Body of pancreas (tissue), 4 donors: ENCODE measurements at regions not wholly inside any gene's neighbourhood (a gene's known extent, or its start where the extent isn't known, plus 50 kb on each side); places are given as distances from the start of the nearest gene placed in this dataset.

Source experiments
- ATAC-seq: fragments of 150-250 bp; one replicate; pipeline ENCODE4 v1.9.1; 2016
- DNase-seq, 4 donors: peaks; one replicate each; pipeline ENCODE4 v3.0.0-alpha.2; 2019
- H3K27ac ChIP-seq, 4 donors: fragments of 200-600 bp; sonication (generic); 1 replicate in 3 of 4; 2 replicates in 1 of 4; pipeline versions ENCODE4 v1.5.1 to v1.6.1; 2016 to 2019; ENCODE audit warnings: mild to moderate bottlenecking in 1 of 4, mixed read lengths in 1 of 4, moderate library complexity in 1 of 4
- H3K27me3 ChIP-seq, 2 donors: fragments of 200-600 bp; sonication (generic); one replicate each; pipeline ENCODE4 v1.6.0; 2016; ENCODE audit warnings: mild to moderate bottlenecking in 1 of 2
- H3K36me3 ChIP-seq, 2 donors: fragments of 200-600 bp; sonication (generic); replicated peaks in 1 of 2; 2 replicates each; pipeline ENCODE4 v1.5.1; 2016; ENCODE audit warnings: low read depth in 2 of 2; ENCODE audit not compliant: insufficient read depth in 1 of 2
- H3K4me1 ChIP-seq: fragments of 200-600 bp; sonication (generic); one replicate; pipeline ENCODE4 v1.6.0; 2016
- H3K4me3 ChIP-seq, 2 donors: fragments of 200-600 bp; sonication (generic); 1 replicate in 1 of 2; 2 replicates in 1 of 2; pipeline ENCODE4 v1.5.1; 2016 to 2019
- H3K9me3 ChIP-seq, 3 donors: fragments of 200-600 bp; sonication (generic); 1 replicate in 2 of 3; 2 replicates in 1 of 3; pipeline ENCODE4 v1.5.1; 2016
- POLR2A ChIP-seq, 3 donors: fragments of 450-650 bp; IDR thresholded peaks; one replicate each; pipeline ENCODE4 v1.6.1; 2016; ENCODE audit warnings: antibody characterized with exemption in 3 of 3, mild to moderate bottlenecking in 2 of 3
- WGBS, 2 donors: methylation state at CpG; one replicate each; pipeline ENCODE4 v1.1.5; 2017; 5-methylcytosine and 5-hydroxymethylcytosine counted together
- intact Hi-C: fragments of 100-400 bp; cut with DNase I; formaldehyde crosslinking; loops from one replicate; pipeline ENCODE4 v1.15.1; 2023
- TF ChIP-seq, protein P1 (sequence below), 7 experiments: fragments of 450-650 bp in 4 of 7; fragments of 200-600 bp in 3 of 7; sonication (generic) in 3 of 7; IDR thresholded peaks; one replicate each; pipeline ENCODE4 v1.5.1; 2016 to 2019; ENCODE audit warnings: antibody characterized with exemption in 7 of 7

- 67 to 80% methylated on average over 37 of the region's 37 CpGs for whole genome bisulfite sequencing, 2 donors
- H3K4me3 ChIP-seq = no peak overlapping the region
- no peak for TF ChIP-seq POLR2A (IDR thresholded peaks at IDR 0.05)
- TF ChIP-seq, protein P1, sequence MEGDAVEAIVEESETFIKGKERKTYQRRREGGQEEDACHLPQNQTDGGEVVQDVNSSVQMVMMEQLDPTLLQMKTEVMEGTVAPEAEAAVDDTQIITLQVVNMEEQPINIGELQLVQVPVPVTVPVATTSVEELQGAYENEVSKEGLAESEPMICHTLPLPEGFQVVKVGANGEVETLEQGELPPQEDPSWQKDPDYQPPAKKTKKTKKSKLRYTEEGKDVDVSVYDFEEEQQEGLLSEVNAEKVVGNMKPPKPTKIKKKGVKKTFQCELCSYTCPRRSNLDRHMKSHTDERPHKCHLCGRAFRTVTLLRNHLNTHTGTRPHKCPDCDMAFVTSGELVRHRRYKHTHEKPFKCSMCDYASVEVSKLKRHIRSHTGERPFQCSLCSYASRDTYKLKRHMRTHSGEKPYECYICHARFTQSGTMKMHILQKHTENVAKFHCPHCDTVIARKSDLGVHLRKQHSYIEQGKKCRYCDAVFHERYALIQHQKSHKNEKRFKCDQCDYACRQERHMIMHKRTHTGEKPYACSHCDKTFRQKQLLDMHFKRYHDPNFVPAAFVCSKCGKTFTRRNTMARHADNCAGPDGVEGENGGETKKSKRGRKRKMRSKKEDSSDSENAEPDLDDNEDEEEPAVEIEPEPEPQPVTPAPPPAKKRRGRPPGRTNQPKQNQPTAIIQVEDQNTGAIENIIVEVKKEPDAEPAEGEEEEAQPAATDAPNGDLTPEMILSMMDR (IDR thresholded peaks at IDR 0.05) = no peak
- no peaks in the 10 kb centered on the region for H3K9me3 ChIP-seq
- no peak overlapping the region for H3K27ac ChIP-seq
- no peaks in the 10 kb centered on the region for H3K27me3 ChIP-seq
- peak in 2 of 4 donors; percentile 6 to 12 for DNase-seq
- peak; percentile 9 for ATAC-seq
- H3K4me1 ChIP-seq = no peaks in the 10 kb centered on the region
- no peaks in the 10 kb centered on the region for H3K36me3 ChIP-seq
- intact Hi-C loops = no loop called here
Observed at GRCh38 chr3:87052499-87053260, 61.7 kb upstream of the VGLL3 start.

DNA sequence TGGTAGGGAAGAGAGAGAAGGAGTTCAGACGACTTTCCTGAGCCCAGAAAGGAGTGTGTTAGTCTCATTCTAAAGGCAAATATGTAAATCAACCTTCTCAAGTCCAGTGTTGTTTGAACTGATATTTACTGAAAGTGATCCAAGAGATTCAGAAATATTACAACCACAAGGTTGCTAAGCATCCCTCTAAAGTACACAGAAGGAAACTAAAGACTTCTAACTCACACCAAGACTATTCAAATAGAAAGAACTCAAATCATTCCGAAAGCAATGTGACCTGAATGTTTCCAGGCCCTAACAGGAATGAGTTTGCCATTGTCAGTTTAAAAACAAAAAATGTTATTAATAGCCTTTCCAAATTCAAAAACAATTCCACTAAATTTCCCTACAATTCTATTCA, 56.9 kb upstream of the VGLL3 start:
- Histone ChIP-seq H3K4me1 (no peaks in the 10 kb centered on the region), H3K36me3 (no peaks in the 10 kb centered on the region), H3K9me3 (no peaks in the 10 kb centered on the region), H3K4me3 (no peak overlapping the region), H3K27ac (no peak overlapping the region), H3K27me3 (no peaks in the 10 kb centered on the region)
- 52 to 61% methylated on average over 2 of the region's 2 CpGs for WGBS, 2 donors
- DNase-seq = no peak
- TF ChIP-seq POLR2A (IDR thresholded peaks at IDR 0.05) = no peak
- TF ChIP-seq, protein P1 (IDR thresholded peaks at IDR 0.05) = no peak
- ATAC-seq = no peak
- intact Hi-C loops = no loop called here

DNA sequence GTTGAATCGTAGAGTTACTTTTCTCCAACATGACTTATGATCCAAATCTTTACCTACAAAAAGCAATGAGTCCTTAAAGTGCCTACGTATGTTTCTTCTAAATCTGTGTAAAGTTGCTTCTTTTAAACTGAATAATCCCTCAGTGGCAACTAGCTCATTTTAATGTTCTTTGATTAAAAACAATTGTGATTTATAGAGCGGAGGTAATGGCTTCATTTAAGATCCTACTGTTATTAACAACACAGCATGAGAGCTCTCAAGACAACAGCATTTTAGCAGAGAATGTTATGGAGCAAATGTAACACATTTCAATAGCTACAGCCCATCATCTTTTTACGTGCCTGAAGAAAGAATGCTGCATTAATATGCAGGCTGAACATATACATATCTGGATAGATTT, 55.3 kb upstream of the VGLL3 start:
- H3K4me1 ChIP-seq = no peaks in the 10 kb centered on the region
- no peaks in the 10 kb centered on the region for H3K36me3 ChIP-seq
- intact Hi-C loops = no loop called here
- no peak overlapping the region for H3K27ac ChIP-seq
- DNase-seq (no peak), ATAC-seq (no peak)
- H3K9me3 ChIP-seq = no peaks in the 10 kb centered on the region
- 53 to 68% methylated on average over 4 of the region's 4 CpGs for WGBS, 2 donors
- no peak overlapping the region for H3K4me3 ChIP-seq
- no peak for TF ChIP-seq POLR2A (IDR thresholded peaks at IDR 0.05)
- TF ChIP-seq, protein P1 (IDR thresholded peaks at IDR 0.05) = no peak
- no peaks in the 10 kb centered on the region for H3K27me3 ChIP-seq

DNA sequence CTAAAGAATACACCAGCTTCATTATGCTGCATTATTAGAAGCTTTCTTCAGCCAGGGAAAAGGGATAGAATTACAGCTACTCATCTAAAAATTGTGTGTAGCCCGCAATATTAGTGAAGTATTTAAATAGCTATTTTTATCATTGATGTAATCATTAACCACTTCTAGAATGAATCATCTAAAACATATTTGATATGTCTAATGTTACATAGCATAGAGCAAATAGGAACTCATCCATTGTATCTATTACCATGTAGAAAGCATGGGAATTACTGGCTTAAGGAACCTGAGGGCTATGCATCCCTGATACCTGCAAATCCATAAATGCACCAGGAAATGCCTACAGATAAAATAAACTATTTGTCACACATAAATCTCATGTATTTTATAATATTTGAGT, 54.5 kb upstream of the VGLL3 start:
- no peak for TF ChIP-seq POLR2A (IDR thresholded peaks at IDR 0.05)
- TF ChIP-seq, protein P1 (IDR thresholded peaks at IDR 0.05) = no peak
- ATAC-seq = no peak
- H3K4me1 ChIP-seq = no peaks in the 10 kb centered on the region
- WGBS, 2 donors = 54 to 55% methylated on average over 1 of the region's 1 CpG
- H3K4me3 ChIP-seq = no peak overlapping the region
- H3K27ac ChIP-seq = no peak overlapping the region
- DNase-seq = no peak
- no peaks in the 10 kb centered on the region for H3K36me3 ChIP-seq
- no peaks in the 10 kb centered on the region for H3K9me3 ChIP-seq
- intact Hi-C loops = no loop called here
- no peaks in the 10 kb centered on the region for H3K27me3 ChIP-seq

GRCh38 chr3:87044846-87045245, 53.9 kb upstream of the VGLL3 start:
- WGBS, 2 donors = 72 to 76% methylated on average over 2 of the region's 2 CpGs
- no peak for DNase-seq
- intact Hi-C loops = no loop called here
- H3K27ac ChIP-seq = no peak overlapping the region
- H3K4me1 ChIP-seq = no peaks in the 10 kb centered on the region
- no peak for TF ChIP-seq POLR2A (IDR thresholded peaks at IDR 0.05)
- TF ChIP-seq, protein P1 (IDR thresholded peaks at IDR 0.05) = no peak
- no peak for ATAC-seq
- no peak overlapping the region for H3K4me3 ChIP-seq
- H3K27me3 ChIP-seq = no peaks in the 10 kb centered on the region
- H3K9me3 ChIP-seq = no peaks in the 10 kb centered on the region
- no peaks in the 10 kb centered on the region for H3K36me3 ChIP-seq
